Retina (tissue), 1 donor: ENCODE measurements at regions not wholly inside any gene's neighbourhood (a gene's known extent, or its start where the extent isn't known, plus 50 kb on each side); places are given as distances from the start of the nearest gene placed in this dataset.
A peak's percentile ranks its signal among the peaks of the same experiment; 100 is the strongest.

ENCODE experiments used
- DNase-seq: peaks from one replicate; pipeline ENCODE4 v3.0.0-alpha.2; 2016

- no peak for DNase-seq
These were observed 334.8 kb downstream of the DYSF start for GRCh38 chr2:71788186-71788525.

GRCh38 chr2:71787476-71788185 lies 334.3 kb downstream of the DYSF start:
- no peak for DNase-seq

GRCh38 chr2:71787108-71787415 lies 333.7 kb downstream of the DYSF start:
- DNase-seq: no peak

- no peak for DNase-seq
These were observed 333.1 kb downstream of the DYSF start for GRCh38 chr2:71786291-71787107.

- no peak for DNase-seq
These were observed 332.2 kb downstream of the DYSF start for GRCh38 chr2:71785516-71785981.

GRCh38 chr2:71784734-71785511 lies 331.6 kb downstream of the DYSF start:
- DNase-seq: no peak

GRCh38 chr2:71783815-71784214 lies 330.5 kb downstream of the DYSF start:
- no peak for DNase-seq

- DNase-seq: no peak
These were observed 329.9 kb downstream of the DYSF start for GRCh38 chr2:71783215-71783614.

GRCh38 chr2:71782323-71782722 lies 329.0 kb downstream of the DYSF start:
- no peak for DNase-seq

- DNase-seq: no peak
These were observed 328.4 kb downstream of the DYSF start for GRCh38 chr2:71781695-71782228.

GRCh38 chr2:71780162-71780561 lies 326.8 kb downstream of the DYSF start:
- DNase-seq: no peak

GRCh38 chr2:71779774-71780105 lies 326.4 kb downstream of the DYSF start:
- no peak for DNase-seq

GRCh38 chr2:71778936-71779773 lies 325.8 kb downstream of the DYSF start:
- DNase-seq: peak; percentile 2

GRCh38 chr2:71778514-71778913 lies 325.2 kb downstream of the DYSF start:
- no peak for DNase-seq

GRCh38 chr2:71777946-71778345 lies 324.6 kb downstream of the DYSF start:
- no peak for DNase-seq

GRCh38 chr2:71776227-71776626 lies 322.9 kb downstream of the DYSF start:
- peak; percentile 10 for DNase-seq

GRCh38 chr2:71773218-71773617 lies 319.9 kb downstream of the DYSF start:
- no peak for DNase-seq

GRCh38 chr2:71772510-71773172 lies 319.3 kb downstream of the DYSF start:
- DNase-seq: no peak

GRCh38 chr2:71767663-71768062 lies 314.3 kb downstream of the DYSF start:
- DNase-seq: no peak

GRCh38 chr2:71759060-71759459 lies 305.7 kb downstream of the DYSF start:
- DNase-seq: no peak

- DNase-seq: no peak
These were observed 304.0 kb downstream of the DYSF start for GRCh38 chr2:71757351-71757750.

- no peak for DNase-seq
These were observed 303.0 kb downstream of the DYSF start for GRCh38 chr2:71756280-71756906.
